Mesothelial cell of epicardium (in vitro differentiated cells): ENCODE measurements at regions not wholly inside any gene's neighbourhood (a gene's known extent, or its start where the extent isn't known, plus 50 kb on each side); places are given as distances from the start of the nearest gene placed in this dataset.

ENCODE experiments used
- DNase-seq, 2 experiments: peaks; one replicate each; pipeline ENCODE4 v3.0.0; 2021; ENCODE audit warnings: low spot score in 2 of 2; ENCODE audit not compliant: unreplicated experiment in 2 of 2
- H3K27ac Mint-ChIP-seq: 2 replicates; pipeline ENCODE4 v1.8.0; 2021; ENCODE audit warnings: mixed read lengths
- H3K27me3 Mint-ChIP-seq: 2 replicates; pipeline ENCODE4 v1.8.0; 2021; ENCODE audit warnings: low read depth, mixed read lengths
- H3K36me3 Mint-ChIP-seq: 2 replicates; pipeline ENCODE4 v1.8.0; 2021; ENCODE audit warnings: mixed read lengths
- H3K4me1 Mint-ChIP-seq: 2 replicates; pipeline ENCODE4 v1.8.0; 2021; ENCODE audit warnings: mixed read lengths
- H3K4me3 Mint-ChIP-seq: 2 replicates; pipeline ENCODE4 v1.8.0; 2021; ENCODE audit warnings: mild to moderate bottlenecking, moderate library complexity, mixed read lengths
- H3K9me3 Mint-ChIP-seq: 2 replicates; pipeline ENCODE4 v1.8.0; 2021; ENCODE audit warnings: mixed read lengths
- TF ChIP-seq, protein P1 (sequence below): fragments of 200-600 bp; sonication (generic); IDR thresholded peaks from one replicate; pipeline ENCODE4 v1.5.0; 2021; ENCODE audit warnings: antibody characterized with exemption; ENCODE audit not compliant: unreplicated experiment

DNA sequence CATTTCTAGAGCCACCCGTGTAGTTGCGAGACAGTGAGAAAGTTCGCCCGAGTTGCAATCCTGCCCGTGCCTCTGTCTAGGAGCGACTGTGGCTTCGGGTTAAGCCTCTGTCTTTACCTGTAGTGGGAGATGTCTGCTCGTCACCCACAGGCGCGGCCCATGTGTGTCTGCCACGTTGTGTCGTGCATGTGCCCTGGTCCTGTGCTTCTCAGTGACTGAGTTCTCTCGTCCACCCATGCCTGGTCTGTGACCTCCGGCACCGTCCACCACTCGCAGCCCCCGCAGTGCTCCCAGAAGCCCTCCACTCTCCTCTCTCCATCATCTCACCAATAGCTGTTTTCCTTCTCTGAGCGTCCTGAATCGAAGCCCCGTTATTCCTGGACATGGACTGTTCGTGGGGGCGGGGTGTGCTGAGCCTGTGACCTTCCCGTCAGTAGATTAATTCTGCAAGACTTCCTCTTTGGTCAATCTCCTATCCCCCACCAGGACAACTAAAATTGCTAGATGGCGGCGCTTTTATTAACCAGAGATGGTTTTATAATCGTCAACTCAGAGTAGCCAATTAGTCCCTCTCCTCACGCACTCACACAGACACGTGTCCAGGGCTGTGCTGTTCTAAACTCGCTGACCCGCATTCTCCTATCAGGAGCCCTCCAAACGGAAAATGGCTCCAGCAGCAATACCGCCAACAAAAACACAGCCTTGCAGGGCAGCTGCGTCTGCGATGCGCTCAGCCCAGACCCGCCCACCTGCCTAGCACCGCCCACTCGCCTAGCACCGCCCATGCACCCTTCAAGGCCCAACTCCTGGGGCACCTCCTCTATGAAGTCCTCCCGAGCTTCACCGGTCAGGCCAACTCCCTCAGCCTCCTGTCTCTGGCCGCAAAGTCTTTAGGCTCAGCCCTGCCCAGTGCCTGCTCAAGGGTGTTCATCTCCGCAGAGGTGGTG, 119.4 kb downstream of the TWIST2 start:
- peaks cover 10% of the 10 kb centered on the region for H3K4me1 Mint-ChIP-seq
- H3K4me3 Mint-ChIP-seq, result no peak overlapping the region
- peaks cover 10% of the 10 kb centered on the region for H3K27me3 Mint-ChIP-seq
- peaks cover under 1% of the 10 kb centered on the region for H3K9me3 Mint-ChIP-seq
- no peaks in the 10 kb centered on the region for H3K36me3 Mint-ChIP-seq
- no peak overlapping the region for H3K27ac Mint-ChIP-seq
- TF ChIP-seq, protein P1, sequence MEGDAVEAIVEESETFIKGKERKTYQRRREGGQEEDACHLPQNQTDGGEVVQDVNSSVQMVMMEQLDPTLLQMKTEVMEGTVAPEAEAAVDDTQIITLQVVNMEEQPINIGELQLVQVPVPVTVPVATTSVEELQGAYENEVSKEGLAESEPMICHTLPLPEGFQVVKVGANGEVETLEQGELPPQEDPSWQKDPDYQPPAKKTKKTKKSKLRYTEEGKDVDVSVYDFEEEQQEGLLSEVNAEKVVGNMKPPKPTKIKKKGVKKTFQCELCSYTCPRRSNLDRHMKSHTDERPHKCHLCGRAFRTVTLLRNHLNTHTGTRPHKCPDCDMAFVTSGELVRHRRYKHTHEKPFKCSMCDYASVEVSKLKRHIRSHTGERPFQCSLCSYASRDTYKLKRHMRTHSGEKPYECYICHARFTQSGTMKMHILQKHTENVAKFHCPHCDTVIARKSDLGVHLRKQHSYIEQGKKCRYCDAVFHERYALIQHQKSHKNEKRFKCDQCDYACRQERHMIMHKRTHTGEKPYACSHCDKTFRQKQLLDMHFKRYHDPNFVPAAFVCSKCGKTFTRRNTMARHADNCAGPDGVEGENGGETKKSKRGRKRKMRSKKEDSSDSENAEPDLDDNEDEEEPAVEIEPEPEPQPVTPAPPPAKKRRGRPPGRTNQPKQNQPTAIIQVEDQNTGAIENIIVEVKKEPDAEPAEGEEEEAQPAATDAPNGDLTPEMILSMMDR, result no peak
- DNase-seq, result no peak

DNA sequence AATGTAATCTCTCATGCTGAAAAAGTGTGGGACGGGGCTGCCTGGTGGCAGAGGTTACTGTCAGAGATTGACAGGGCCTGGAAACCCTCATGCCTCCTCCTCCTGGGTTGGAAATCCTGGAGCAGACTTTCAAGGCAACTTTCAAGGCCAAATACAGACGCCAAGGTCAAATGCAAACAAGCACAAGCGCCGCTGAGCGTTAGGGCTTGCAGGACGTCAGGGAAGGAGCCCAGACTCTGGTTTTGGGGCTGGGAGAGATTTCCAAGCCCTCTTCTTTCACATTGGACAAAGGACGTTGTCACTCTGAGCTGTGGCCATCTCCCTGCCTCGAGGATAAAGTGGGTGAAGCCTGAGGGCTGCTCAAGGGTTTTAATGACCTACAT, 120.1 kb downstream of the TWIST2 start:
- DNase-seq, result no peak
- Mint-ChIP-seq H3K4me1 (peaks cover 8% of the 10 kb centered on the region), H3K36me3 (no peaks in the 10 kb centered on the region), H3K4me3 (no peak overlapping the region), H3K27ac (no peak overlapping the region), H3K9me3 (no peaks in the 10 kb centered on the region), H3K27me3 (peaks cover 10% of the 10 kb centered on the region)
- TF ChIP-seq, protein P1, result no peak

DNA sequence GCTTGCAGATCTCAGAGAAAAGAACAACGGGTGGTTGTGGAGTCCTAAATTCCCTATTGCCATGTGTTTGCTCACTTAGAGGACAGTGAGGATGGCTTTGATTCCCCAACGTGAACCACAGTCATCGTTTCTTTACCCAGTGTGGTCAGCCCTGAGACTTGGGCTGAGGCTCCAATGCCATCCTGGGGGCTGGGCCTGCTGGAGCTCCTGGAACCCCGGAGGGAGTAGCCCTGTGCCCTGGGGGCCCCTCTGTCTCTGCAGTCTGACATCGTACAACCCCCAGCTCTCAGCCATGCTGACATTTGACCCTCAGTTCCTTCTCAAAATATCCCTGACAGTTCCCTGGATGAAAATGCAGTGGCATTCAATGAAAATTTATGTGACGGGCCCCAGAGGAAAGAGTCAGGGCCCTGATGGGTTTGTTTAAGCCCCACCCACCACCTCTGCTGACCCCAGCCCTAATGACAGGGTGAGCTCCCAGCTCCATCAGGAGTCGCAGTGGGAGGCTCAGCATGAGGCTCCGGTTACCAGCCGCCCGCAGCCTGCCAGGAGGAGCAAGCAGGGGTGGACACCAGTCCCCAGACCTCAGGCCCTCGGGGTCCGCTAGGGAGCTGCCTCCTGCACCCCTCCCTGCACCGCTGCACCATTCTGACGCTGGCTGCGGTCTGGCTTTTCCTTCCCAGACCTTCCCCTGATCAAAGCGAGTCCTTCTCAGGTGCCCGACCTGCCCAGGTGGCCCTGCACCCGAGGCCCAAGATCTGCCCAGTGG, 120.9 kb downstream of the TWIST2 start:
- H3K27ac Mint-ChIP-seq, result no peak overlapping the region
- peaks cover 10% of the 10 kb centered on the region for H3K27me3 Mint-ChIP-seq
- no peak overlapping the region for H3K4me3 Mint-ChIP-seq

DNA sequence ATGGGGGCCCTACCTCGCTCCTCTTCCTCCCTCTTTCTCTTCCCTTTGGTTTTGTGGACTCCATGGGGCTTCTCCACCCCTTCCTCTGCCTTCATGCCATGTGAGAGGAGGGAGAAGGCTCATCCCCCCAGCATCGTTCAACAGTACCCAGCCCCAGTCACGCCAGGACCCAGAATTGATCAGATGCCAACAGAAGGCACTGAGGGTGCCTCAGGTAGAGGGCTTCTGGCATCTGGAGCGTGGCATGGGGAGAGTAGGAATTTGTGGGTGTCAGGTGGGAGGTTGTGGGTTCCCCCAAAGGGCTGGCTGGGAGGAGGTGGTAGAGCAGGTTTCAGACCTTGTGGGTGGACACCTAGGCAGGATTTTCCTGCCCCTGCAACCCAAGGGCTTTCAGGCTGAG, 122.0 kb downstream of the TWIST2 start:
- Mint-ChIP-seq H3K27ac (no peak overlapping the region), H3K27me3 (peaks cover 10% of the 10 kb centered on the region), H3K9me3 (peaks cover under 1% of the 10 kb centered on the region), H3K36me3 (no peaks in the 10 kb centered on the region), H3K4me3 (no peak overlapping the region), H3K4me1 (peaks cover 8% of the 10 kb centered on the region)
- no peak for DNase-seq
- TF ChIP-seq, protein P1, result no peak

More for the DNA sequence above, 120.9 kb downstream of the TWIST2 start:
- no peak for DNase-seq
- Mint-ChIP-seq H3K9me3 (no peaks in the 10 kb centered on the region), H3K4me1 (peaks cover 7% of the 10 kb centered on the region), H3K36me3 (no peaks in the 10 kb centered on the region)
- TF ChIP-seq, protein P1, result no peak

DNA sequence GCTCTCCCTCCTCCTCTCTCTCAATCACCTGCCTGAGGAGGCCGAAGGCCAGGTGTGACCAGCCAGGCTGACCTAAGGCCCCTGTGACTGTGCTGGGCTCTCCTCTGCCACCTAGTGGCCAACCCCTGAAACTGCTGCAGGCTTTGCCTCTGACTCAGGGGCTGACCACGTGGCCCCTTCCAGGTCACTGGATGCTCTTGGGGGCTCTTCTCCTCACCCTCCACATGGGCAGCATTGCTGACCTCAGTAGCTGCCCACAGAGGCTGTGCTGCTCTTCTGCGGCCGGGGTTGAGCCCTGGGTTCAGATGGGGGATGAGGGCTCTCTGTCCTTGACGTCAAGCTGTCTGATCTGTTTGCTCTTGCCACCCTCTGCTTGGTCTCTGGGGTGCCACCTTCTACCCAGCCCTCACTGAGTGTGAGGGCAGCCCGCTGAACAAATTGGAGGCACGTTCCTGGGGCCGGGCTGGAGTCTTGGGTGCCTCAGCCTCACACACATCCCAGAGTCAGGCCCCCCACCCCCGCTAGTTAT, 122.7 kb downstream of the TWIST2 start:
- H3K36me3 Mint-ChIP-seq, result peaks cover 2% of the 10 kb centered on the region
- TF ChIP-seq, protein P1, result peak; percentile 95
- no peak overlapping the region for H3K27ac Mint-ChIP-seq
- no peak overlapping the region for H3K4me3 Mint-ChIP-seq
- DNase-seq, result no peak
- peaks cover 9% of the 10 kb centered on the region for H3K27me3 Mint-ChIP-seq
- peaks cover 8% of the 10 kb centered on the region for H3K4me1 Mint-ChIP-seq
- peaks cover 8% of the 10 kb centered on the region for H3K9me3 Mint-ChIP-seq
